Gastroesophageal sphincter (tissue), 3 donors: ENCODE measurements at regions not wholly inside any gene's neighbourhood (a gene's known extent, or its start where the extent isn't known, plus 50 kb on each side); places are given as distances from the start of the nearest gene placed in this dataset.

ENCODE experiments used
- POLR2A ChIP-seq, 2 donors: fragments of 450-650 bp; IDR thresholded peaks; one replicate each; pipeline ENCODE4 v1.6.1; 2017; ENCODE audit warnings: antibody characterized with exemption in 2 of 2, mild to moderate bottlenecking in 2 of 2, moderate library complexity in 1 of 2
- POLR2AphosphoS5 ChIP-seq: sonication (generic); formaldehyde crosslinking; IDR thresholded peaks from one replicate; pipeline ENCODE4 v1.6.1; 2017; ENCODE audit warnings: antibody characterized with exemption
- TF ChIP-seq, protein P1 (sequence below), 4 experiments: fragments of 200-600 bp in 2 of 4; fragments of 450-650 bp in 2 of 4; sonication (generic) in 1 of 4; IDR thresholded peaks; one replicate each; pipeline ENCODE4 v1.5.1; 2017 to 2019; ENCODE audit warnings: antibody characterized with exemption in 4 of 4, mild to moderate bottlenecking in 2 of 4, moderate library complexity in 2 of 4

DNA sequence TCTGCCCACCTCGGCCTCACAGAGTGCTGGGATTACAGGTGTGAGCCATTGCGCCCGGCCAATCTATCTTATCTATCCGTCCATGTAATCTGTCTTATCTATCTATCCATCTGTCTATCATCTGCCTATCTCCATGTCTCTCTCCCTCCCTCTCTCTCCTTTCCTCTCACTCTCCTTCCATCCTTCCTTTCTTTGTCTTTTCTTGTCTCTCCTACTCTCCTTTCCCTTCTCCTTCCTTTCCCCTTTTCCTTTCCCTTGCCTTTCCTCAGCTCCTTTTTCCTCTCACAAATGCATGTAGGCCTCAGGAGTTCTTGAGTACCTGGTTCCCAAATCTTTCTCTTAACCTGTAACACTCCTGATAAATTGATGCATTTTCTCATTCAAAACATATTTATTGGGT is 89.3 kb upstream of the WSCD2 start:
- TF ChIP-seq POLR2AphosphoS5, result no peak
- TF ChIP-seq, protein P1, sequence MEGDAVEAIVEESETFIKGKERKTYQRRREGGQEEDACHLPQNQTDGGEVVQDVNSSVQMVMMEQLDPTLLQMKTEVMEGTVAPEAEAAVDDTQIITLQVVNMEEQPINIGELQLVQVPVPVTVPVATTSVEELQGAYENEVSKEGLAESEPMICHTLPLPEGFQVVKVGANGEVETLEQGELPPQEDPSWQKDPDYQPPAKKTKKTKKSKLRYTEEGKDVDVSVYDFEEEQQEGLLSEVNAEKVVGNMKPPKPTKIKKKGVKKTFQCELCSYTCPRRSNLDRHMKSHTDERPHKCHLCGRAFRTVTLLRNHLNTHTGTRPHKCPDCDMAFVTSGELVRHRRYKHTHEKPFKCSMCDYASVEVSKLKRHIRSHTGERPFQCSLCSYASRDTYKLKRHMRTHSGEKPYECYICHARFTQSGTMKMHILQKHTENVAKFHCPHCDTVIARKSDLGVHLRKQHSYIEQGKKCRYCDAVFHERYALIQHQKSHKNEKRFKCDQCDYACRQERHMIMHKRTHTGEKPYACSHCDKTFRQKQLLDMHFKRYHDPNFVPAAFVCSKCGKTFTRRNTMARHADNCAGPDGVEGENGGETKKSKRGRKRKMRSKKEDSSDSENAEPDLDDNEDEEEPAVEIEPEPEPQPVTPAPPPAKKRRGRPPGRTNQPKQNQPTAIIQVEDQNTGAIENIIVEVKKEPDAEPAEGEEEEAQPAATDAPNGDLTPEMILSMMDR (IDR thresholded peaks at IDR 0.05), result no peak
- TF ChIP-seq POLR2A (IDR thresholded peaks at IDR 0.05), result no peak
